KMS-11 (cell line): ENCODE measurements at regions not wholly inside any gene's neighbourhood (a gene's known extent, or its start where the extent isn't known, plus 50 kb on each side); places are given as distances from the start of the nearest gene placed in this dataset.

Experiments
- H2AFZ ChIP-seq: fragments of 200-600 bp; sonication (generic); 2 replicates; pipeline ENCODE4 v1.6.1; 2016; ENCODE audit warnings: antibody characterized with exemption, mixed run types, low read depth
- H3K27ac ChIP-seq: fragments of 200-600 bp; sonication (generic); 2 replicates; pipeline ENCODE4 v1.6.1; 2016; ENCODE audit warnings: mild to moderate bottlenecking, mixed run types
- H3K27me3 ChIP-seq: fragments of 200-600 bp; sonication (generic); 2 replicates; pipeline ENCODE4 v1.6.1; 2017; ENCODE audit warnings: mild to moderate bottlenecking, low read depth, mixed run types, moderate library complexity; ENCODE audit not compliant: insufficient read depth
- H3K36me3 ChIP-seq: fragments of 200-600 bp; sonication (generic); 2 replicates; pipeline ENCODE4 v1.6.1; 2017; ENCODE audit warnings: mild to moderate bottlenecking, mixed run types; ENCODE audit not compliant: insufficient read depth
- H3K4me1 ChIP-seq: fragments of 200-600 bp; sonication (generic); 2 replicates; pipeline ENCODE4 v1.6.1; 2016; ENCODE audit warnings: mild to moderate bottlenecking, low read depth, mixed run types; ENCODE audit not compliant: poor library complexity, severe bottlenecking
- H3K4me2 ChIP-seq: fragments of 200-600 bp; sonication (generic); 2 replicates; pipeline ENCODE4 v1.7.0; 2016; ENCODE audit warnings: mild to moderate bottlenecking, mixed run types
- H3K4me3 ChIP-seq: fragments of 200-600 bp; sonication (generic); IDR thresholded peaks from 2 replicates; pipeline ENCODE4 v1.6.1; 2017; ENCODE audit warnings: low read depth, low read length, mixed read lengths; ENCODE audit not compliant: insufficient read depth
- H3K79me2 ChIP-seq: fragments of 200-600 bp; sonication (generic); 2 replicates; pipeline ENCODE4 v1.6.1; 2016; ENCODE audit warnings: low read depth, mixed run types; ENCODE audit not compliant: insufficient read depth
- H3K9ac ChIP-seq: fragments of 200-600 bp; sonication (generic); 2 replicates; pipeline ENCODE4 v1.6.1; 2016; ENCODE audit warnings: mild to moderate bottlenecking, mixed run types
- H4K20me1 ChIP-seq: fragments of 200-600 bp; sonication (generic); 2 replicates; pipeline ENCODE4 v1.6.1; 2016; ENCODE audit warnings: mild to moderate bottlenecking, mixed run types; ENCODE audit not compliant: insufficient read depth
- TF ChIP-seq, protein P1 (sequence below): fragments of 200-600 bp; sonication (generic); conservative IDR thresholded peaks from 2 replicates; pipeline ENCODE4 v1.6.1; 2017; ENCODE audit warnings: low read depth, mild to moderate bottlenecking, antibody characterized with exemption, low read length, moderate library complexity, mixed read lengths

DNA sequence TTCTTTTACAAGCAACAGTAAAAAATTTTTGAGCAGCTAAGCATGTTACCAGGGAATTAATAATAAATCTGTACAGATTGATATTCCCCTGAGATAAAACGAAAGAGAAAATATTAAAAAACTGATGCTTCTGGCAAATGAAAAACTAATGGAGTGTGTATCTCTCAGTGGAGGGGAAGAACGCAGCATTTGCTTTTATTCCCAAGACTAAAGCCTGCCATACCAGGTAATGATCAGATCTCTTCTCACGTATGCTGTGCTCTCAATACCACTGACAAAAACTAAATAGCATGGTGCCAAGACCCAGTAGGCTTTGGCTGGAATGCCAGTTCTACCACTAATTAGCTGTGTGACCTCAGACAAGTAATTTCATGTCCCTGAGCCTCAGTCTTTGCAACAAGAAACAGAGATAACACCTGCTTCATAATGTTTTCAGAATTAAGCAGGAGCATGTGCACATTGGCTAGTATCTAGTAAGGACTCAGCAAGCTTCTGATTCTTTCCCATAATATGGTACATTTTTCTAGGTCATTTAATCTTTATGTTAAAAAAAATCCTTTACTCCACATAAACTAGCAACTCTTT, 179.6 kb downstream of the CENPC start:
- Histone ChIP-seq H3K9ac (no peak overlapping the region), H3K79me2 (no peaks in the 10 kb centered on the region), H3K27me3 (no peaks in the 10 kb centered on the region), H3K4me3 (no peak overlapping the region), H4K20me1 (no peaks in the 10 kb centered on the region), H3K36me3 (no peaks in the 10 kb centered on the region), H3K27ac (no peak overlapping the region), H2AFZ (no peak overlapping the region), H3K4me1 (no peaks in the 10 kb centered on the region), H3K4me2 (no peak overlapping the region)
- TF ChIP-seq, protein P1, sequence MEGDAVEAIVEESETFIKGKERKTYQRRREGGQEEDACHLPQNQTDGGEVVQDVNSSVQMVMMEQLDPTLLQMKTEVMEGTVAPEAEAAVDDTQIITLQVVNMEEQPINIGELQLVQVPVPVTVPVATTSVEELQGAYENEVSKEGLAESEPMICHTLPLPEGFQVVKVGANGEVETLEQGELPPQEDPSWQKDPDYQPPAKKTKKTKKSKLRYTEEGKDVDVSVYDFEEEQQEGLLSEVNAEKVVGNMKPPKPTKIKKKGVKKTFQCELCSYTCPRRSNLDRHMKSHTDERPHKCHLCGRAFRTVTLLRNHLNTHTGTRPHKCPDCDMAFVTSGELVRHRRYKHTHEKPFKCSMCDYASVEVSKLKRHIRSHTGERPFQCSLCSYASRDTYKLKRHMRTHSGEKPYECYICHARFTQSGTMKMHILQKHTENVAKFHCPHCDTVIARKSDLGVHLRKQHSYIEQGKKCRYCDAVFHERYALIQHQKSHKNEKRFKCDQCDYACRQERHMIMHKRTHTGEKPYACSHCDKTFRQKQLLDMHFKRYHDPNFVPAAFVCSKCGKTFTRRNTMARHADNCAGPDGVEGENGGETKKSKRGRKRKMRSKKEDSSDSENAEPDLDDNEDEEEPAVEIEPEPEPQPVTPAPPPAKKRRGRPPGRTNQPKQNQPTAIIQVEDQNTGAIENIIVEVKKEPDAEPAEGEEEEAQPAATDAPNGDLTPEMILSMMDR, result no peak

DNA sequence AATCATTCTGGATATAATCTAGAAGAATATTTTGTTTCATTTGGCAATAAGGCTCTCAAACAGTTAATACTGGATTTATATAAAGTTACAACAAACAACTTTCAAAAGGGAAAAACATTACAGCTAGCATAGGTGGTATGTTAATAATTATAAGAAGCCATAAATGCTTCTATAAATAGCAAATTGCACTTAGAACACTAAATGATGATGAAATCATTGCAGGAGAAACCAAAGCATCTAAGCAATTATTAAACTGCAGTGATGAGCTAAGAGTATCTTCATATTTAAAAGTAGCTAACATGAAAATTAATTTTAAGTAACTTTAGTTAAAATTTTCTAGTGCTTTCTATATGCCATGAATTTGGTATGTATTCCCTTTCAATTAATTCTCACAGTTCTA, 189.5 kb downstream of the CENPC start:
- TF ChIP-seq, protein P1, result no peak
- no peak overlapping the region for H3K4me3 ChIP-seq

DNA sequence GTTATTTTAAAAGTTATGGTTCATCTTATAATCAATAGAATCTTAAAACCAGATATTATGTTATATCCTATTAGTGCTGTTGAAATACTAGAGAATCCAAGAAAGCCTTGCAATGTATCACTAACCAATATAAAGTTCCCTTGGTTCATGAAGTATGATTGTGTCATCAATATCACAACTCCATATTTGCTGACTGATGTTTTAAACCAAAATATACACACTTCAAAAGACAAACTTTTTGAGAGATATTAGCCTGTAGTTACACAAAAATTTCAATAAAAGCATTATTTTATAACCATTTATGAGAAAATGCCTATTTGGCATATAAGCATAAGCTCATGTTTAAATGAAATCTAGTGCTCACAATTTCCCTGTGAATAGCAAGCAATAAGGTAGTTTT, 198.6 kb downstream of the CENPC start:
- TF ChIP-seq, protein P1, result no peak
- Histone ChIP-seq H3K4me3 (no peak overlapping the region), H3K4me1 (peaks cover 11% of the 10 kb centered on the region), H3K79me2 (no peaks in the 10 kb centered on the region), H4K20me1 (no peaks in the 10 kb centered on the region), H2AFZ (no peak overlapping the region), H3K27ac (no peak overlapping the region), H3K36me3 (no peaks in the 10 kb centered on the region), H3K4me2 (no peak overlapping the region), H3K9ac (no peak overlapping the region), H3K27me3 (no peaks in the 10 kb centered on the region)

More for the DNA sequence above, 189.5 kb downstream of the CENPC start:
- H3K27me3 ChIP-seq, result no peaks in the 10 kb centered on the region
- no peak overlapping the region for H3K4me2 ChIP-seq
- no peak overlapping the region for H2AFZ ChIP-seq
- peaks cover 20% of the 10 kb centered on the region for H3K4me1 ChIP-seq
- H4K20me1 ChIP-seq, result no peaks in the 10 kb centered on the region
- H3K79me2 ChIP-seq, result no peaks in the 10 kb centered on the region
- H3K27ac ChIP-seq, result no peak overlapping the region
- no peaks in the 10 kb centered on the region for H3K36me3 ChIP-seq
- H3K9ac ChIP-seq, result no peak overlapping the region

DNA sequence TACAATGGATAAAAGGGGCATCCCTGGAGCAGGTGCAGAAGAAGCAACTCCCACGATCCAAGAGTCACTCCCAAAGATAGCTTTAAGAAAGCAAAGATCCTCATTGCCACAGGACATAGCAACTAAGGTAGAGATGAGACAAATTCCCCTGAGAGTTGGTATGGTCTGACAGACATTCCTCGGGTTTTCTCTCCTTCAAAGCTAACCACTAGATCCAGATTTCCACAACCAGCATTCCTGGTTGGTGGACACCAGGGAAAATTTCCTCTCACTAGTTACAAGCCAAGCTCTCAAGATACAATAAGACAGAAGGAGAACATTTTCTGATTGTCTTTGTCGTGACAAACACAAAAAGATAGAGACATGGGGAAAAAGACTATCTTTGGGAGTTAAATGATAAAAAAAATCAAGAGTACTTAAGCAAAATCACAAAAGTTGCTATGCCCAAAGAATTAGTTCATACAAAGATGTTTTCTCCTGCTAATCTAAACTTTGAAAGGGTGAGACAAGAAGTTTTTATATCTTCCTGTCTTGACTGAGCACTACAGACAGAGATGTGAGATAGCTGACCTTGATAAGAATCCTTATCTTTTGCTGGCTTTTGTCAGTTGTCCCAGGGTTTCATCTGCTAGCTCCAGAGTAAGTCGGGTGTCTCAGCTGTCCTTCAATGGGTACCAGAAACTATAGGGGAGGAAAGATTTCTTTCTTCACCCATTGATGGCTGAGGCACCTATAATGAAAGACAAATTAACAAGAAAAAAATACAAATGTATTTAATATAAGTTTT, 200.5 kb downstream of the CENPC start:
- no peaks in the 10 kb centered on the region for H3K27me3 ChIP-seq
- H3K4me2 ChIP-seq, result no peak overlapping the region
- H3K4me3 ChIP-seq, result no peak overlapping the region
- H3K36me3 ChIP-seq, result no peaks in the 10 kb centered on the region
- H3K79me2 ChIP-seq, result no peaks in the 10 kb centered on the region
- no peak overlapping the region for H2AFZ ChIP-seq
- no peaks in the 10 kb centered on the region for H4K20me1 ChIP-seq
- TF ChIP-seq, protein P1, result no peak
- no peak overlapping the region for H3K27ac ChIP-seq
- H3K4me1 ChIP-seq, result no peaks in the 10 kb centered on the region
- no peak overlapping the region for H3K9ac ChIP-seq
